H1 (cell line): ENCODE measurements at regions not wholly inside any gene's neighbourhood (a gene's known extent, or its start where the extent isn't known, plus 50 kb on each side); places are given as distances from the start of the nearest gene placed in this dataset.

Experiments used
- ASH2L ChIP-seq: fragments of 200-600, 300-600 bp; sonication (generic); IDR thresholded peaks from one replicate; pipeline ENCODE4 v1.7.1; 2017; ENCODE audit warnings: low read length
- CBX8 ChIP-seq: fragments of 300-800, 300-1000 bp; sonication (generic); IDR thresholded peaks from 2 replicates; pipeline ENCODE4 v1.7.1; 2016; ENCODE audit warnings: low read depth, low read length, borderline replicate concordance
- YY1 ChIP-seq: IDR thresholded peaks from 2 replicates; pipeline ENCODE4 v1.6.1; 2011; ENCODE audit warnings: low read depth, mild to moderate bottlenecking, low read length
- TF ChIP-seq, protein P1 (sequence below), 3 experiments: IDR thresholded peaks; 1 replicate in 2 of 3; 2 replicates in 1 of 3; pipeline versions ENCODE4 v1.5.1 to v1.6.1; 2011; ENCODE audit warnings: low read length in 3 of 3, mild to moderate bottlenecking in 3 of 3, inconsistent platforms in 2 of 3, low read depth in 1 of 3, moderate library complexity in 1 of 3; ENCODE audit not compliant: insufficient read depth in 1 of 3; ENCODE audit errors: control extremely low read depth in 1 of 3
- TF ChIP-seq, protein P2 (sequence below): IDR thresholded peaks from 2 replicates; pipeline ENCODE4 v1.6.1; 2011; ENCODE audit warnings: low read depth, mild to moderate bottlenecking, low read length; ENCODE audit not compliant: insufficient read depth

DNA sequence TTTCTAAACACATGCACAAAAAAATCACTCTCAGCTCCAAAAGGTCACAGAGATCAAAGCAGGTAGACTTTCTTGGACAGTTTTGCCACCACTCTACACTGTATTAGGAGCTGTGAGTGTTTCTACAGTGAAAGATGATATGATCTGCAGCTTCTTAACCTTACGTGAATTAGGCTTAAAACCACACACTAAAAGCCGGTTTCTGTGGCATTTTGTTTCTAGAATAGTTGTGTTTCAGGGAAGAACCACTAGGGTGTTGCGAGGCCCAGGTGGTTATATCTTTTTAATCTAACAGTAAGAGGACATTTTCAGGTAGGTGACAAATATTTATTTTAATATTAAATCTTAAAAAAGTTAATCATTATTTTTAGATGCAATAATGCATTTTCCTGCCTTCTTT is 216.4 kb downstream of the KLF5 start:
- TF ChIP-seq, protein P1, sequence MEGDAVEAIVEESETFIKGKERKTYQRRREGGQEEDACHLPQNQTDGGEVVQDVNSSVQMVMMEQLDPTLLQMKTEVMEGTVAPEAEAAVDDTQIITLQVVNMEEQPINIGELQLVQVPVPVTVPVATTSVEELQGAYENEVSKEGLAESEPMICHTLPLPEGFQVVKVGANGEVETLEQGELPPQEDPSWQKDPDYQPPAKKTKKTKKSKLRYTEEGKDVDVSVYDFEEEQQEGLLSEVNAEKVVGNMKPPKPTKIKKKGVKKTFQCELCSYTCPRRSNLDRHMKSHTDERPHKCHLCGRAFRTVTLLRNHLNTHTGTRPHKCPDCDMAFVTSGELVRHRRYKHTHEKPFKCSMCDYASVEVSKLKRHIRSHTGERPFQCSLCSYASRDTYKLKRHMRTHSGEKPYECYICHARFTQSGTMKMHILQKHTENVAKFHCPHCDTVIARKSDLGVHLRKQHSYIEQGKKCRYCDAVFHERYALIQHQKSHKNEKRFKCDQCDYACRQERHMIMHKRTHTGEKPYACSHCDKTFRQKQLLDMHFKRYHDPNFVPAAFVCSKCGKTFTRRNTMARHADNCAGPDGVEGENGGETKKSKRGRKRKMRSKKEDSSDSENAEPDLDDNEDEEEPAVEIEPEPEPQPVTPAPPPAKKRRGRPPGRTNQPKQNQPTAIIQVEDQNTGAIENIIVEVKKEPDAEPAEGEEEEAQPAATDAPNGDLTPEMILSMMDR (IDR thresholded peaks at IDR 0.05; ENCODE audit: control extremely low read depth in 1 of 3, insufficient read depth in 1 of 3, low read depth in 1 of 3, low read length in 3 of 3): peak in 1 of 3 experiments; percentile 26; a peak in 2 of 4 replicates
- TF ChIP-seq YY1 (no peak), ASH2L (no peak), CBX8 (no peak)
- TF ChIP-seq, protein P2, sequence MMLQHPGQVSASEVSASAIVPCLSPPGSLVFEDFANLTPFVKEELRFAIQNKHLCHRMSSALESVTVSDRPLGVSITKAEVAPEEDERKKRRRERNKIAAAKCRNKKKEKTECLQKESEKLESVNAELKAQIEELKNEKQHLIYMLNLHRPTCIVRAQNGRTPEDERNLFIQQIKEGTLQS: no peak
